DMS114 treated with DMSO at 0.1 percent for 48 hours (cell line): ENCODE measurements at regions not wholly inside any gene's neighbourhood (a gene's known extent, or its start where the extent isn't known, plus 50 kb on each side); places are given as distances from the start of the nearest gene placed in this dataset.

Experiments used
- DNase-seq: peaks from one replicate; lab custom pipeline; 2025; ENCODE audit not compliant: unreplicated experiment; lab: John Stamatoyannopoulos, UW

DNA sequence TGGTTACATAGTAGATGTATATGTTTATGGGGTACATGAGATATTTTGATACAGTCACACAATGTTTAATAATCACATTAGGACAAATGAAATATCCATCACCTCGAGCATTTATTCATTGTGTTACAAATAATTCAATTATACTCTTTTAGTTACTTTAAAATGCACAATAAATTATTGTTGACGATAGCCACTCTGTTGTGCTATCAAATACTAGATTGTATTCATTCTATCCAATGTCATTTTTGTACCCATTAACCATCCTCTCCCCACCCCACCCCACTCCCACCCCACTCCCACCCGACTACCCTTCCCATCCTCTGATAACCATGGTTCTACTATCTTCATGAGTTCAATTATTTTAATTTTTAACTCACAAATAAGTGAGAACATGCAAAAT, 585.4 kb downstream of the CDH26 start:
- DNase-seq = no peak

GRCh38 chr20:60553095-60553494, 594.9 kb downstream of the CDH26 start:
- DNase-seq = no peak

- no peak for DNase-seq
Observed at GRCh38 chr20:60558486-60558885, 600.3 kb downstream of the CDH26 start.

DNA sequence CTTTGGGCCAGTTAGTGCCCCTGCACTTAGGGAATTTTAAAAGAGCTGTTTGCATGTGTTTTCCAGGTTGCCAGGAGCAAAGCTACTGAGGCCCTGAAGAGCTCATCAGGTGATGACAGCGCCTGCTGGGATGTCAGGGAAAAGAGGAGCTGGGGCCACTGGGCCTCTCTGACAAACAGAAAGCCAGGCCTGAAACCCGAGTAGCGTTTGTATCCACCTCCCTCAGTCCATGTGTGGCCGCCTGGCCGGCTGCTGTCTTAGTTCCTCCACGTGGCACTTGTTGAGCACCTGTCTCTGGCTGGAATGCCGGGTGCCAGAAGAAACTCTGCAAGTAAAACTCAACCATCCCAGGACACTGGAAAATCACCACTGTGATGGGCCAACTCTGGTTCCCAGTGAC, 601.2 kb downstream of the CDH26 start:
- DNase-seq = no peak

DNA sequence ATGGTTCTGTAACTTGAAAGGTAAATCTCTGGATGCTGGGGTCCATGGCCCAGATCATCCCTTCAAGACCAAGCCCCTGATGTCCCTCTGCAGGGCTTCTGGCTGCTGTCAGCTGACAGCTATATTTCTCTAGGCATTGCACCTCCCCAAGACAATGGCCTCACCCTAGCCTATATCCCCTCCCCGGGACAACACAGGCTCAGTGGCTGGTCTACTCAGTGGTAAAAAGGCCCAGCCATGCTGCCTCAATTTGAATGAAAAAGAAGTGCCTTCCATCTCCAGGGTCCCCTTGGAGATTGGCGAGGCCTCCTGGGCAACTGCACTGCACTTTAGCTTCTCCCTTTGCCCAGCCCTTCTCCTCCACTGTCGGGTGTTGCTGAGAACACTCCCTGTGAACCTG, 602.8 kb downstream of the CDH26 start:
- DNase-seq = no peak

DNA sequence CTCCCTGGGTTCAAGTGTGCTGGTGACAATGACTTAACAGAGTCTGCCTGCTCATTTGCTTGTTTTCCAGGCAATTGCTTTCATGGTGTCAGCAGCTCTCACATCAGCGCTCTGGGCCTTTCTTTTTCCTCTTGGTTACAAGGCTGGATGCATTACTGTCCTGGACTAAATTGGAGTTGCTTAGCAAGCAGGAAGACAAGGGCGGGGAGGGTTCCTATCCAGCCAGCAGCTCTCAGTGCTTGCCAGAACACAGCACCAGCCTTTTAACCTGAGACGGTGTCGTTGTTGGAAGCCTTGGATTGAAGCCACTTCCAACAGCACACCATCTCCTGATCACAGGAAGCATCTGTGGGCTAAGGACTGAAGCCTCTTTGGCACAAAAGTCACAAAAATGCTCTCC, 606.9 kb downstream of the CDH26 start:
- DNase-seq = no peak

DNA sequence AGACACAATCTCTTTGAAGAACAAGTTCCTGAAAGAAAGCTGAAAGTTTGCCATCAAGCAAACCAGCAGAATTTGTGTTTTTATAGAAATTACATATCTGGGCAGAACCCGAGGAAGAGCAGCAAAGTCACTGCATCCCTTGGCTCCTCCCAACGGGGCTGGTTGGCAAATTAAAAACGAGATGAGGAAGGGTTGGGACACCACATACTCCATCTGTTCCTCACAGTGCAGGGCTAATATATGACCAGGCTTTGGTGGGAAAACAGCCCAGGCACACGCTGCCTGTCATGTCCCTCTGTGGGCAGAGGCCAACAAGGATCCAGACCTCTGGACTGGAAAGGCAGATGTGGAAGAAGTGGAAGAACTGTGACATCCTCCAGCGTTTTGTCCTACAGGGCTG, 607.3 kb downstream of the CDH26 start:
- DNase-seq = no peak

DNA sequence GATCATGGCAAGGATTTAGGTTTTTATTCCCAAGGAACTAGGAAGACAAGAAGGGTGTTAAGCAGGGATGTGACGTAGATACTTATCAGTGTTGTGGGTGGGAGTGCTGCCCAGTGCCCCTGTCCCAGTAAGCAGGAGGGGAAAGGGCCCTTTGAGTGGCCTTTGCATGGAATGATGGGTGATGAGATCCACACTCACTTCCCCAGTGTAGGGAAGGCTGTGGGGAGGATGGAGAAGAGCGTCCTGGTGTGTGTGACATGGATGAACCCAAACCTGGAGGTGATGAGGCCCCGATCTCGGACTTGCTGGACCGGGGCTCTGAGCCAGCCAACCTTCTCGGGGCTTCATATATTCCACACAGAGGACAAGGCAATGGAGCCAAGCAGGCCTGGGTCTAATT, 610.9 kb downstream of the CDH26 start:
- DNase-seq = no peak

DNA sequence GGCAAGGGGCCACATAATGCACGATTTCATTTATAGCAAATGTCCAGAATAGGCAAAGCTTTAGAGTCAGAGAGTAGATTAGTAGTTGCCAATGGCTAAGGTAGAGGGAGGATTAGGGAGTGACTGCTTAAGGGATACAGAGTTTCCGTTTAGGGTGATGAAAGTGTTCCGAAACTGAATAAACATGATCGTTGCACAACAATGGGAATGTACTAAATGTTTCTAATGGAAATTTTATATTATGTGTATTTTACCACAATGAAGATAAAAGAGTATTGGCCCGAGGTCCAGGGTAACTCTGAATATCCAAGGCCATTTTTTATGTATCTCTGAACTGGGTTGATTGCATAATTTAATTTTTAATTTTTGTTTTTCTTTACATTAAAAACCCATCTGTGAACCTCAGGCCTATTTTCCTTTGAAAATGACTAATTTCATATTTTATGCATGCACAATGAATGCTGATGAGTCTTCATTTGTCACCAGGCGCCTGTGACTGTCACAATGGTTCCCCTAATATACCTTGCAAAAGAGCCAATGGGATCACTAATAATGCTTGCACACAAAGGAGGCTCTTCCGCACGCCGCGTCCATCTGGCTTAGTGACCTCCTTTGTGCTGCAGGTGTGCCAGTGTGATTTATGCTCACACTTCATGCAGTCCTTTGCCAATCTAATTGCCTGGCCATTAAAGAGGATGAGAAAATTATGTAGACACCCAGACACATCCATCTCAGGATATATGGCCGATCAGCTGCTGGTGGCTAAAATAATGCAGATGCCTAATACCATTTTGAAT, 612.5 kb downstream of the CDH26 start:
- no peak for DNase-seq

DNA sequence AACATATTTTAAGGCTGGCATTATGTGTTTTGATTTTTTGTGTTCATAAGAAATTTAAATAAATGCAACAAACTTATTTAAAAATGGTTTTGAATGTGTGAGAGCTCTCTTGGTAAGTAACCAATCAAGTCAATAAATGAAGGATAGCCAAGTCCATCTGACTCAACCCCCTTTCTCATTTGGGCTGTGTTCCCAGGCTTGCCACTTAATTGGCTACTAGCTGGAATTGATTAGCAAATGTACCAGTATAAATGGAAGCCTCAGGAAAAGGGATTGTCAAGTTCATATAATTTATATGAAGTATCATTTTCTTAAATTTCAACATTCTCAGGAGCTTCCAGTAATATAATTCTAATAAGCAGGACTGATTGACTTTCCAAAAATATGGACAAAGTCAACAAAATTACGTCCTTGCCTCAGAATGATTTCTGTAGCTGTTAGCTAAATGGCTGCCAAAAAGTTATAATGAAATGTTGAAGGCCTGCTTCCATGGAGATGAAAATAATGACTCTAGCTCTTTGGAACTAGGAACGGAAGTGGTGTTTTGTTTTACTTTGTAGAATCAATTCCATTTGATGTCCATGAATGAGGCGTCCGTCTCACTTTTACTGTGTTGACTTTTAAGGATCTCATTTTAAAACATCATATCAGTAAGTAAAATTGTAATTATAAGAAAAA, 614.9 kb downstream of the CDH26 start:
- DNase-seq = no peak

- DNase-seq = no peak
Observed at GRCh38 chr20:60576236-60576635, 618.0 kb downstream of the CDH26 start.

DNA sequence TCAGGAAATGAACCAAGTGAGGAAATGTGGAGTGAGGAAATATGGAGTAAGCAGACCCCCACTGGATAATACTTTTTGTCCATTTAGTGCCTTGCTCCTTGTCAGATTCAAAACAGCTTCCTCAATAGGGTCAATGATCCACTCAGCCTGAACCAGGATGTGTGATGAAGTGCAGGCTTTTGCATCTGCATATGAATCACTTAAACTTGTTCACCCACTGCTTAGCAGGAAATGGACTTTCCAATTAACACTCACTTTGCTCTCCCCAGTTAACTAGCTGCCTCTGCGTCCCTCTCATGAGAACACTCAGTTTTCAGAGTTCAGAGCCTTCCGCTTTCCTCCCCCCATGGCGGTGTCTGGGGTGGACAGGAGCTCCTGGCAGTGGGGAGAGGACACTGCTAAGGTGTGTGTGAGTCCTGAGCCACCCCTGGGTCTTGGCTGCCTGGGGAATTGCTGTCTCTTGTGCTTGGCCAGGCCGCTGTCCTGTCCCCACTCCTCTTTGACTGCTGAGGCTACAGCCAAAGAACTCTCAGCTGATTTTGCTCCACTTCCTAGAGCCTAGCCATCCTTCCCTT, 621.8 kb downstream of the CDH26 start:
- DNase-seq = no peak

GRCh38 chr20:60581606-60582115, 623.4 kb downstream of the CDH26 start:
- DNase-seq = no peak

DNA sequence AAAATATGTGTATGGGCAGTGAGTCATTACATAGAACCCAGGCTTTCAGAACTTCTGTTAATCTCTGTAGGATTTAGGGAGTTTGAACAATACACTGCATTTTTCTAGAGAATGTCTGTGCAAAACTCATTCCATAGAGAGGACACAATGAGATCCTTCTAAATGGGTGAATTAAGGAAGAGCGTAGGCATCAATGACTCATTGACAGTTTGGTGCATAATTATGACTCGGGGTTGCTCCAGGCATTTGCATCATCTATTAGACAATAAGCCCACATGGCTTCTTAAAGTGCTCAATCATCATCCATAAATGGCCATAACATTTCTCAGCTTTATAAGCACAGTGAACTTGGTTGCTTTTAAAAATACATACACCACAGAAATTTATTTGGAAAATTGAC, 625.5 kb downstream of the CDH26 start:
- no peak for DNase-seq

DNA sequence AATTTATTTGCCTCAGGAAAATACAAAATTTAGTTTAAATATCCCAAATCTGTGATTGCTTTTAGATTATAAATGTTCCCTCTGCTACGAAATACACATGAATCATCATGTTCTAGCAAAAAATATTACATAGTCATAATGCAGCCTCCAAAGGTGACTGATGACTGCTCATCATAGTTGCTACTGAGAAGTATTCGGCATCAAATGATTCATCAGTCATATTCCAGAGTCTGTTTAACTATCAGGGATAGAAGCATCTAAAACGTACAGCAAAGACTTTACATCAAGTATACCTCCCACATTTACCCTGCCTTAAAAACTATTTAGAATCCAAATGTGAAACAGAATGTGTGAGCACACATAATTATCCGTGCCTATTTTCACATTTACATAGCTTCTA, 626.0 kb downstream of the CDH26 start:
- no peak for DNase-seq

DNA sequence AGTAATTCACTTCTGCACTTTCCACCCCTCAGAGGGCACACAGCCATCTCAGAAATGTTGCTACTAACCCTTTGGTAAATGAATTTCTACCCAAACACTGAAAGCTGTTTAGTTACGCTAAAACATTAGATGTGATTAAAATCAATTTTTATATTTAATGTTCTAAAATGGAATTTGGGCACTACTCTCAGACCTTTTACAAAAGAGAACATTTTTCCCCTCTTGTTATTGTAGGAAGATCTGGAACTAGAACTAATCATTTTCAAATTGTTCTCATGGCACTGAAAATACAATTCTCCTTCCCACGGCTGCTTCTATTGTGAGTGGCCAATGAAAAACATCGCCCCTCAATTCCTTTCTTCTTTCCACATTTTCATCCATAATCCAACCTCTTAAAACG, 627.4 kb downstream of the CDH26 start:
- no peak for DNase-seq

DNA sequence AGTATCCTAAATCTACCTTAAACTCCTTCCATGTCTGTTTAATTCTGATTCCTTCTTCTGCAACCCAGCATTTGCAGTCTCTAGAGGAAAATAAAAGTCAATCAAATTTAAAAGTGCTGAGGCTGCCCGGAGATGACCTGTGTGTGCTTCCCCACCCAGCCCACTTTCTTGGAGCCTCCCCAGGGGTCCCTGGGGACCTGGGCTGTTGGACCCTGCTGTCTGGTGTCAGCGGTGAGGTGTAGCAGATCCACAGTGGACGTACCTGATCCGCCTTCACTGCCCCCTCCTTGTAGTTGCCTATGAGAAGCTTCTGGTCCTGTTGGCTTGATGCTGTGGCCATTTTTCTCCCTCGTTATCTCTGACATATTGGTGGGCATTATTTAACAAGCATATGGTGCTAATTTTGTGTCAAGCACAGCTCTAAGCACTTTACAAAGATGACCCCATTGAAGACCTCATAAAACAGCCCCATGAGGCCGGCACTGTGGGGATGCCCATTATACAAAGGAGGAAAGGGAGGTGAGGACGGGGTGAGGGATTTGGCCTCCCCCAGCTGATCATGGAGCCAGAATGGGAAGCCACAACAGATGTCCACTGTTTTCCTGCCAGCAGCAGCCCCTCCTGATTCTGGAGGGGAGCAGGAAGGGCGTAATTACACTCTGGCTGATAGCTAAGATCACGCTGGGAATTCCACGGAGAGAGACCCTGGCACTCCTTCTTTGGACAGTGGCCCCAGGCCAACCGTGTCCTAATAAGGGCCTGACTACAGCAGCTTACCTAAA, 628.2 kb downstream of the CDH26 start:
- DNase-seq = no peak

- DNase-seq = no peak
Observed at GRCh38 chr20:60587986-60588385, 629.8 kb downstream of the CDH26 start.

DNA sequence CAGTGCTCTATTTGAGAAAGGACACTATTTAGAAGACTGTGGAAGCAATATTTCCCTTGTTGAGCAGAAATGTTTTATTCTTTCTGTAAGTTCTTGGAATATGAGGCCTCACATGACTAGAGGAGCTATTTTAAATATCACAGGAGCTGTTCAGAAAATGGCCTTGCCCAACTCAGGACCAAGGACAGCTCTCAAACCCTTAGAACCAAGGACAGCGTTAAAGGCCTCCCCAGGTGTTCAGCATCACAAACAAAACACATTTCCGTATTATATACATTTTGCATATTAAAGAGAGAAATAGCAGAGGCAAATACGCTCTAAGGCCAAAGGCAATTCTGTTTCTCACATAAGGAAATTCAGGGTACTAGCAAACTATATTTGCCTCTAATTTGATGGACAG, 631.4 kb downstream of the CDH26 start:
- no peak for DNase-seq

- DNase-seq = no peak
Observed at GRCh38 chr20:60591172-60591799, 633.1 kb downstream of the CDH26 start.

- DNase-seq = no peak
Observed at GRCh38 chr20:60598528-60598927, 640.3 kb downstream of the CDH26 start.
